ENCODE measurements at regions not wholly inside any gene's neighbourhood (a gene's known extent, or its start where the extent isn't known, plus 50 kb on each side); places are given as distances from the start of the nearest gene placed in this dataset.

- no peak for DNase-seq
These were observed 88.1 kb upstream of the STARD13 start for GRCh38 chr13:33373624-33374023.

GRCh38 chr13:33375421-33375820, 89.9 kb upstream of the STARD13 start:
- DNase-seq: no peak

- no peak for DNase-seq
These were observed 90.7 kb upstream of the STARD13 start for GRCh38 chr13:33376212-33376611.

GRCh38 chr13:33377411-33377810, 91.9 kb upstream of the STARD13 start:
- DNase-seq: no peak

GRCh38 chr13:33377825-33378224, 92.3 kb upstream of the STARD13 start:
- no peak for DNase-seq

- DNase-seq: no peak
These were observed 94.1 kb upstream of the STARD13 start for GRCh38 chr13:33379608-33380007.

- DNase-seq: no peak
These were observed 95.0 kb upstream of the STARD13 start for GRCh38 chr13:33380487-33381079.

GRCh38 chr13:33381180-33381579, 95.6 kb upstream of the STARD13 start:
- DNase-seq: no peak

- DNase-seq: no peak
These were observed 96.4 kb upstream of the STARD13 start for GRCh38 chr13:33381906-33382305.

GRCh38 chr13:33383724-33384577, 98.4 kb upstream of the STARD13 start:
- no peak for DNase-seq

GRCh38 chr13:33388286-33388998, 102.9 kb upstream of the STARD13 start:
- no peak for DNase-seq

GRCh38 chr13:33392794-33393405, 107.3 kb upstream of the STARD13 start:
- no peak for DNase-seq

- DNase-seq: no peak
These were observed 108.9 kb upstream of the STARD13 start for GRCh38 chr13:33394294-33394932.

- DNase-seq: no peak
These were observed 115.7 kb upstream of the STARD13 start for GRCh38 chr13:33401238-33401637.

GRCh38 chr13:33402975-33403374, 117.4 kb upstream of the STARD13 start:
- DNase-seq: no peak

GRCh38 chr13:33403807-33404362, 118.3 kb upstream of the STARD13 start:
- DNase-seq: no peak

- no peak for DNase-seq
These were observed 119.8 kb upstream of the STARD13 start for GRCh38 chr13:33405371-33405770.

GRCh38 chr13:33409673-33410510, 124.3 kb upstream of the STARD13 start:
- DNase-seq: no peak

- no peak for DNase-seq
These were observed 125.1 kb upstream of the STARD13 start for GRCh38 chr13:33410619-33411018.

- DNase-seq: no peak
These were observed 125.8 kb upstream of the STARD13 start for GRCh38 chr13:33411312-33411711.

GRCh38 chr13:33415822-33416221, 130.3 kb upstream of the STARD13 start:
- no peak for DNase-seq
